GM19397 (cell line): ENCODE measurements at regions not wholly inside any gene's neighbourhood (a gene's known extent, or its start where the extent isn't known, plus 50 kb on each side); places are given as distances from the start of the nearest gene placed in this dataset.
A peak's percentile ranks its signal among the peaks of the same experiment; 100 is the strongest.
"Not testable (repeated sequence)": the region's sequence is repeated elsewhere in the genome, so short reads cannot be mapped to it uniquely, and the experiment has no call there.

Experiments
- ATAC-seq: cut with Tn5 transposase; IDR thresholded peaks from one replicate; pipeline ENCODE4 v1.9.1; 2021; ENCODE audit warnings: mild to moderate bottlenecking, moderate library complexity; ENCODE audit not compliant: unreplicated experiment

DNA sequence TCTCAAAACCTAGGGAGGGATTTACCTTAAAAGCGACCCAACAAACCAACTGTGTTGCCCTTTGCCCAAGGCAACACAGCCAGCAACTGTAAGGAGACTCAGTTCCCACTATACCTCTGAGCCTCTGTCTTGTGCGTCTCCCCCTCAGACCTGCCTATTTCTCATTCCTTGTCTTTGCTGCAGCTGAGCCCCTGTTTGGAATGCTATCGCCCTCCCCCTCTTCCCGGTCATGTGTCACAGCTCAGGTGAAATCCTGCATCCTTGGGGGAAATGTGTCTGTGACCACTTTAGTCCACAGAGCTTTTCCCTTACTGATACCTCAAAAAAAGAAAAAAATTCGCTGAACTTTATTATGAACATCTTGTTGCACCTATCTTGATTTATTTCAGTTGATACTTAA lies 52.0 kb upstream of the LRIG1 start:
- ATAC-seq = no peak

DNA sequence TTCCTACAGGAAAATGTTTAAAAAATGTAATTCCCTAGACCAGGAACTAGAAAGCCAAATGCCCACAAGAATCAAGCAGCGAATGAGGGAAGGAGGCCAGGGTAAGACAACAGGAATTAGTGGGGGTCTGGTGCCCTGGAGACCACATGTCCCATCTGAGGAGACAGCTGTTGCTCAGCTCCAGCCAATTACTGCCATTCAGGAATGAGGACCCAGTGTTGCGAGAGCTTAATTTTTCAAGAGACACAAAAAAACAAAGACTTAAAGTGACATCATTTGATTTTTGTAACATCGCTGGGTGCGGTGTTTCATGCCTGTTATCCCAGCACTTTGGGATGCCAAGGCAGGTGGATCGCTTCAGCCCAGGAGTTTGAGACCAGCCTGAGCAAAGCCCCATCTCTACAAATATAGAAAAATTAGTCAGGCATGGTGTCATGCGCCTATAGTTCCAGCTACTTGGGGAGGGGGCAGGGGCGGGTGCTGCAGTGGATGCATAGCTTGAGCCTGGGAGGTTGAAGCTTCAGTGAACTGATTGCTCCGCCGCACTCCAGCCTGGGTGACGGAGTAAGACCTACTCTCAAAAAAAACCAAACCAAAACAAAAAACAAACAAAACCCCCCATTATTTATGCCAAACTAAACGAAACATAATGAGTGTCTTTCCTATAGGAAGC lies 52.8 kb upstream of the LRIG1 start:
- ATAC-seq = no peak

DNA sequence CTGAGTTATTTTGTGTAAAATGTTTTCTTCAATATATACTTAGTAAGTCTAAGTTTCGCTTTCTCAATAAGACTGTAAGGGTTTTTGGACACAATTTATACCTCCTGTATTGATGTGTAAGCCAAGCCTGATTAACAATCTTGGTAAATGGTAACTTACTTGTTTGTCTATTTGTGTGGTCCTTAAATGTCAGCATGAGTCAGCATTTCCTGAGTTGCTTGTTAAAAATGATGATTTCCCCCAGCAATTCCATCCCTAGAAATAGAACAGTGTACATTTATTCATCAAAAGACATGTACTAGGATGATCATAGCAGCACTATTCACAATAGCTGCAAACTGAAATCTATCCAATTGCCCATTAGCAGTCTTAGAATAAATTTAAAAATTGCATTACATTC lies 53.4 kb upstream of the LRIG1 start:
- no peak for ATAC-seq

GRCh38 chr3:66555214-66555844 lies 54.5 kb upstream of the LRIG1 start:
- no peak for ATAC-seq

- ATAC-seq = no peak
Observed at GRCh38 chr3:66557170-66557569, 56.3 kb upstream of the LRIG1 start.

GRCh38 chr3:66559924-66560323 lies 59.1 kb upstream of the LRIG1 start:
- not testable (repeated sequence) for ATAC-seq

- ATAC-seq = no peak
Observed at GRCh38 chr3:66561367-66561766, 60.5 kb upstream of the LRIG1 start.

- no peak for ATAC-seq
Observed at GRCh38 chr3:66565301-66565700, 64.5 kb upstream of the LRIG1 start.

DNA sequence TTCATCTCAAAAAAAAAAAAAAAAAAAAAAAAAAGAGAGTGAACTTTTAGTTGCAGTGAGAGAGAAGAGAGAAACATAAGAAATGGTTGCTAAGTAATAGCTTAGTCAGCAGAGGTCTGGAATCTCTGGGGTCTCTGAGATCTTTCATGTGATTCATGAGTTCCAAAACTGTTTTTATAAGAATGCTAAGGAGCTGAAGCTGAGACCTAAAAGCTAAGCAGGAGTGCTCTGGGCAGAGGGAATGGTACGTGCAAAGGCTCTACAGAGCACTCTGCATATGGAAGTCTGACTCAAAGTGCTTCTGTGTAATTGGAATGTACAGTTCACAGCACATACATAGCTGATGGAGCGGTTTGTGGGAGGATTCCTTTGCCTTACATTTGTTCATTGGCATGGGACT lies 66.3 kb upstream of the LRIG1 start:
- ATAC-seq = no peak

- no peak for ATAC-seq
Observed at GRCh38 chr3:66572090-66572675, 71.4 kb upstream of the LRIG1 start.

- ATAC-seq = no peak
Observed at GRCh38 chr3:66572938-66573710, 72.3 kb upstream of the LRIG1 start.

GRCh38 chr3:66574091-66574490 lies 73.3 kb upstream of the LRIG1 start:
- no peak for ATAC-seq

- no peak for ATAC-seq
Observed at GRCh38 chr3:66577426-66578203, 76.8 kb upstream of the LRIG1 start.

GRCh38 chr3:66581256-66581655 lies 80.4 kb upstream of the LRIG1 start:
- ATAC-seq = no peak

GRCh38 chr3:66582721-66583423 lies 82.0 kb upstream of the LRIG1 start:
- ATAC-seq = peak; percentile 97

DNA sequence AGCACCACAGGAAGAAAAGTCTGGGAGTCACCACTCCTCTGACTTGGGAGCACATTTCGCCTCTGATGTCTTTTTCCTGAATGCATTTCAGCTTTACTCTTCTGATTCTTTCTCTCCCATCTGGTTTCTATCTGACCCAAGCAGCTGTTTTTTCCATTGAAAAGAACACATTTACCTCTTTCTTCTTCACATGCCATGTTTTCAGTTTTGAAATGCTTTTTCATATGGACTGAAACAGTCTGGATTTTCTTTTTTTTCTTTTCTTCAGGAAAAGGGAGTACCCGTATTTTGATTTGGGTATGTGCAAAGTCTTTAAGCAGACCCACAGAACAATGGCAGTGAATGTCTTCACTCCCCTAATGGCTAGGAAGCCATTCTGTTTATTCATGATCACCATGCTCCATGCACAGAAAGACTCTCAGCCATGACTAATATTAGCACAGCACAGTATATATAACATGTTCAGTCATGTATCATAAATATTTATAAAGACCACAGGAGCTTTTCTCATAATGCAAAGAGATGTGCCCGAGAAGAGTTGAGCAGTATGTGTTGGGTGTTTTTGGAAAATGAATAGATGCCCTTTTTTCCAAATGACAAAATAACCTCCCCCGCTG lies 82.7 kb upstream of the LRIG1 start:
- ATAC-seq = no peak

DNA sequence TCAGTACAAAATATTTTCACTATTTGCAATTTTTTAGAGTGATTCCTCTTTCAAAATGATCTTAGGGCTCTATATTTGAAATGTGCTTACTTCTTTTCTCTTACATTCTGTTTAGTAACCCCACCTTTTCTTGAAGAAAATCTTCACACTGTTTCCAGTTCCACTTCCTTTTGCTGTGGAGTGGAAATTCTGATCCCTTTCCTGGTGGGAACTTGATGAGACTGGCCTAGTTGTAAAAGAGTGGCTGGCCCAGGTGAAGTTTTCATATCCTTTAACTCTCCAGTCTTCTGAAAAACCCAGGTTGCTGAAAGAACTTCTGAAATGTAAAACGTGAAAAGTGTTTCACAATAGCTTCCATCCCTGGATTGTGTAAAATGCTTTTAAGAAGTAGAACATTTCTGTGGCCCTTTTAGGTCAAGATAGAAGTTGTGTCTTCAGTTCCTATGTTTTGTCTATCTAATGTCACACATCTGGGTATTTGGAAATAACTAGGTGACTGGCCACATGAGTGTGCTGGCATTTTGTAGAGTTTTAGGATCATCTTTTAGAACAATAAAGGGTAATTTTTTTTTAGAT lies 84.8 kb upstream of the LRIG1 start:
- ATAC-seq = no peak

DNA sequence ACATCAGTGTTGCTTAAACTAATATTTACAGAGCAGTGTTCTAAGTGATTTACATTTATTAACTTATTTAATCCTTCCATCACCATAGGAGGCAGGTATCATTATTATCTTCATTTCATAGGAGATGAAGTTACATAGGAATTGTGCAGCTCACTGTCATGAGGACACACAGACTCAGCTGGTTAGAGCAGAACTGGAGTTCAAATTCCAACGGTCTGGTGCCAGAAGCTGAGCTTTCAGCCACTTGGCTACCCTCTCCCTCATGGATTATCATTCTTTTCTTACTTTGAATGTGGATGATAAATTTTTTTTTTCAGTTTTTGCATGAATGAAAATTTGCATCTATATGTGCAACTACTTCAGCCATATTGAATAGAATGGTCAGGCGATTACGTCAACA lies 86.0 kb upstream of the LRIG1 start:
- no peak for ATAC-seq

- ATAC-seq = no peak
Observed at GRCh38 chr3:66588340-66588847, 87.6 kb upstream of the LRIG1 start.
